ENCODE measurements at regions not wholly inside any gene's neighbourhood (a gene's known extent, or its start where the extent isn't known, plus 50 kb on each side); places are given as distances from the start of the nearest gene placed in this dataset.

DNA sequence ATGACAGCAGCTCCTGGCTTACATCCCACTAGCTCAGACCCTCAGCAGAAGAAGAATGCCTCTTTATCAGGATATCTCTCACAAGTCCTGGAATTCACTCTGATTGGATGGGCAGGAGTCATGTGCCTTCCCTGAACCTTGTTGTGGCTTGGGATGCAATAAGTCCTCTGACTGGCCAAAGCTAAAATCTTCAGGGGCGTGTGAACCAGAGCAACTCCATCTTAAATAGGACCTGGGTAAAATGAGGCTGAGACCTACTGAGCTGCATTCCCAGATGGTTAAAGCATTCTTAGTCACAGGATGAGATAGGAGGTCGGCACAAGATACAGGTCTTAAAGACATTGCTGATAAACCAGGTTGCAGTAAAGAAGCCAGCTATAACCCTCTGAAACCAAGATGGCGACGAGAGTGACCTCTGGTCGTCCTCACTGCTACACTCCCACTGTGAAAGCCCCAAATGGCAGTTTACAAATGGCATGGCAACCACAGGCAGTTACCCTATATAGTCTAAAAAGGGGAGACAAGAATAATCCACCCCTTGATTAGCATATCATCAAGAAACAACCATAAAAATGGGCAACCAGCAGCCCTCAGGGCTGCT lies 60.4 kb upstream of the FICD start:
- TF ChIP-seq, protein P1, sequence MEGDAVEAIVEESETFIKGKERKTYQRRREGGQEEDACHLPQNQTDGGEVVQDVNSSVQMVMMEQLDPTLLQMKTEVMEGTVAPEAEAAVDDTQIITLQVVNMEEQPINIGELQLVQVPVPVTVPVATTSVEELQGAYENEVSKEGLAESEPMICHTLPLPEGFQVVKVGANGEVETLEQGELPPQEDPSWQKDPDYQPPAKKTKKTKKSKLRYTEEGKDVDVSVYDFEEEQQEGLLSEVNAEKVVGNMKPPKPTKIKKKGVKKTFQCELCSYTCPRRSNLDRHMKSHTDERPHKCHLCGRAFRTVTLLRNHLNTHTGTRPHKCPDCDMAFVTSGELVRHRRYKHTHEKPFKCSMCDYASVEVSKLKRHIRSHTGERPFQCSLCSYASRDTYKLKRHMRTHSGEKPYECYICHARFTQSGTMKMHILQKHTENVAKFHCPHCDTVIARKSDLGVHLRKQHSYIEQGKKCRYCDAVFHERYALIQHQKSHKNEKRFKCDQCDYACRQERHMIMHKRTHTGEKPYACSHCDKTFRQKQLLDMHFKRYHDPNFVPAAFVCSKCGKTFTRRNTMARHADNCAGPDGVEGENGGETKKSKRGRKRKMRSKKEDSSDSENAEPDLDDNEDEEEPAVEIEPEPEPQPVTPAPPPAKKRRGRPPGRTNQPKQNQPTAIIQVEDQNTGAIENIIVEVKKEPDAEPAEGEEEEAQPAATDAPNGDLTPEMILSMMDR (IDR thresholded peaks at IDR 0.05; ENCODE audit: insufficient read depth, low read length, poor library complexity, severe bottlenecking), result no peak
- no peak for TF ChIP-seq EZH2phosphoT487 (conservative IDR thresholded peaks at IDR 0.05; ENCODE audit: low read length)
